H1 (cell line): ENCODE measurements at regions not wholly inside any gene's neighbourhood (a gene's known extent, or its start where the extent isn't known, plus 50 kb on each side); places are given as distances from the start of the nearest gene placed in this dataset.

Experiments
- CTCF ChIA-PET: fragments of 300-600 bp; sonication (Branson Sonifier 250); formaldehyde crosslinking; loops from one replicate; lab custom pipeline; 2021; ENCODE audit not compliant: partially characterized antibody; lab: Charles Lee
- POLR2A ChIA-PET: fragments of 300-600 bp; sonication (Branson Sonifier 250); formaldehyde crosslinking; loops from one replicate; lab custom pipeline; 2021; ENCODE audit warnings: inconsistent platforms; ENCODE audit not compliant: partially characterized antibody; lab: Charles Lee
- DNase-seq, 2 experiments: peaks; one replicate each; pipeline versions ENCODE4 v3.0.0 to v3.0.0-alpha.2; 2010 to 2022; ENCODE audit warnings: low spot score in 2 of 2, low read depth in 1 of 2, mixed read lengths in 1 of 2
- FAIRE-seq: peaks from 2 replicates; lab custom pipeline; 2011; peaks lifted over from hg19 to GRCh38; lab: Jason Lieb, UNC
- H2AFZ ChIP-seq: 2 replicates; pipeline ENCODE4 v1.8.1; 2012; ENCODE audit warnings: low read length, inconsistent platforms
- H2AK5ac ChIP-seq: 2 replicates; pipeline ENCODE4 v1.6.1; 2013; ENCODE audit warnings: low read depth, low read length
- H2BK120ac ChIP-seq: replicated peaks from 2 replicates; pipeline ENCODE3; 2013; ENCODE audit warnings: low read depth, low read length, inconsistent platforms
- H2BK12ac ChIP-seq: 2 replicates; pipeline ENCODE4 v1.6.1; 2013; ENCODE audit warnings: low read depth, low read length
- H2BK15ac ChIP-seq: 2 replicates; pipeline ENCODE4 v1.6.1; 2013; ENCODE audit warnings: low read length
- H2BK20ac ChIP-seq: 2 replicates; pipeline ENCODE4 v1.6.1; 2013; ENCODE audit warnings: low read length
- H2BK5ac ChIP-seq: 2 replicates; pipeline ENCODE4 v1.6.1; 2013; ENCODE audit warnings: low read depth, low read length
- H3K14ac ChIP-seq: 2 replicates; pipeline ENCODE4 v1.6.1; 2013; ENCODE audit warnings: inconsistent platforms; ENCODE audit not compliant: insufficient read length
- H3K18ac ChIP-seq: 2 replicates; pipeline ENCODE4 v1.6.1; 2013; ENCODE audit warnings: low read length; ENCODE audit errors: extremely low read depth
- H3K23ac ChIP-seq: 2 replicates; pipeline ENCODE4 v1.6.1; 2013; ENCODE audit warnings: inconsistent platforms; ENCODE audit not compliant: insufficient read length
- H3K23me2 ChIP-seq: 2 replicates; pipeline ENCODE4 v1.6.1; 2013; ENCODE audit warnings: low read depth, low read length
- H3K27ac ChIP-seq: 2 replicates; pipeline ENCODE4 v1.6.1; 2011; ENCODE audit warnings: low read depth, low read length, inconsistent platforms
- H3K27me3 ChIP-seq, 4 experiments: replicated peaks in 1 of 4; 1 replicate in 1 of 4; 2 replicates in 3 of 4; pipeline versions ENCODE4 v1.6.1 to v1.8.1; 2011 to 2013; ENCODE audit warnings: low read length in 3 of 4, mild to moderate bottlenecking in 3 of 4, inconsistent platforms in 2 of 4, mixed read lengths in 2 of 4, moderate library complexity in 1 of 4; ENCODE audit not compliant: control insufficient read depth in 3 of 4, insufficient read depth in 3 of 4; ENCODE audit errors: extremely low read depth in 1 of 4
- H3K36me3 ChIP-seq, 4 experiments: 2 replicates each; pipeline versions ENCODE4 v1.6.1 to v1.8.1; 2011 to 2013; ENCODE audit warnings: mild to moderate bottlenecking in 4 of 4, low read length in 3 of 4, moderate library complexity in 2 of 4, control low read depth in 1 of 4, inconsistent platforms in 1 of 4; ENCODE audit not compliant: insufficient read depth in 4 of 4, control insufficient read depth in 2 of 4
- H3K4ac ChIP-seq: replicated peaks from 2 replicates; pipeline ENCODE3; 2013; ENCODE audit warnings: low read length, low read depth, mixed read lengths, inconsistent platforms; ENCODE audit not compliant: insufficient read length
- H3K4me1 ChIP-seq, 4 experiments: replicated peaks in 1 of 4; 1 replicate in 1 of 4; 2 replicates in 3 of 4; pipeline versions ENCODE4 v1.6.1 to v1.8.1; 2011 to 2013; ENCODE audit warnings: low read length in 3 of 4, inconsistent platforms in 2 of 4, mixed read lengths in 1 of 4; ENCODE audit not compliant: insufficient read depth in 4 of 4, control insufficient read depth in 3 of 4
- H3K4me2 ChIP-seq, 2 experiments: 2 replicates each; pipeline versions ENCODE4 v1.6.1 to v1.8.1; 2011 to 2013; ENCODE audit warnings: low read depth in 2 of 2, low read length in 2 of 2, control low read depth in 1 of 2, inconsistent platforms in 1 of 2, mild to moderate bottlenecking in 1 of 2; ENCODE audit not compliant: insufficient read depth in 1 of 2
- H3K4me3 ChIP-seq, 4 experiments: fragments of 200-600, 300-600 bp in 1 of 4; sonication (generic), shearing (Covaris generic), sonication (Bioruptor Twin) in 1 of 4; 2 replicates each; pipeline versions ENCODE4 v1.5.1 to v1.8.1; 2011 to 2016; ENCODE audit warnings: low read length in 4 of 4, low read depth in 3 of 4, control low read depth in 2 of 4, inconsistent platforms in 2 of 4, mild to moderate bottlenecking in 2 of 4, mixed read lengths in 1 of 4, moderate library complexity in 1 of 4; ENCODE audit not compliant: insufficient read depth in 2 of 4; ENCODE audit errors: extremely low read depth in 1 of 4
- H3K56ac ChIP-seq: replicated peaks from 2 replicates; pipeline ENCODE3; 2013; ENCODE audit warnings: low read depth, mild to moderate bottlenecking, mixed read lengths, low read length, inconsistent platforms; ENCODE audit not compliant: insufficient read length
- H3K79me1 ChIP-seq: 2 replicates; pipeline ENCODE4 v1.6.1; 2013; ENCODE audit warnings: low read depth, low read length, control low read depth
- H3K79me2 ChIP-seq, 2 experiments: 2 replicates each; pipeline versions ENCODE4 v1.6.1 to v1.8.1; 2012 to 2013; ENCODE audit warnings: low read length in 2 of 2, mild to moderate bottlenecking in 2 of 2, inconsistent platforms in 1 of 2; ENCODE audit not compliant: insufficient read depth in 2 of 2, control insufficient read depth in 1 of 2
- H3K9ac ChIP-seq, 4 experiments: replicated peaks in 1 of 4; 1 replicate in 1 of 4; 2 replicates in 3 of 4; pipeline versions ENCODE4 v1.6.1 to v1.8.1; 2011 to 2013; ENCODE audit warnings: low read depth in 3 of 4, low read length in 3 of 4, control low read depth in 2 of 4, mild to moderate bottlenecking in 2 of 4, moderate library complexity in 2 of 4, inconsistent platforms in 1 of 4; ENCODE audit errors: extremely low read depth in 1 of 4
- H3K9me3 ChIP-seq, 2 experiments: 2 replicates each; pipeline versions ENCODE4 v1.6.1 to v1.8.1; 2012 to 2013; ENCODE audit warnings: mild to moderate bottlenecking in 2 of 2, moderate library complexity in 2 of 2, control low read depth in 1 of 2, inconsistent platforms in 1 of 2, low read depth in 1 of 2, low read length in 1 of 2, mixed read lengths in 1 of 2; ENCODE audit not compliant: insufficient read depth in 2 of 2
- H4K20me1 ChIP-seq, 2 experiments: replicated peaks in 1 of 2; 2 replicates each; pipeline versions ENCODE3 to v1.8.1; 2011 to 2013; ENCODE audit warnings: inconsistent platforms in 2 of 2, low read length in 2 of 2, mild to moderate bottlenecking in 1 of 2; ENCODE audit not compliant: insufficient read depth in 2 of 2, control insufficient read depth in 1 of 2
- H4K5ac ChIP-seq: 2 replicates; pipeline ENCODE4 v1.6.1; 2013; ENCODE audit warnings: low read length, low read depth, mixed read lengths, inconsistent platforms; ENCODE audit not compliant: insufficient read length
- H4K8ac ChIP-seq: 2 replicates; pipeline ENCODE4 v1.8.0; 2013; ENCODE audit warnings: mild to moderate bottlenecking, moderate library complexity, low read length, inconsistent platforms; ENCODE audit not compliant: insufficient read depth; ENCODE audit errors: extremely low read depth
- H4K91ac ChIP-seq: replicated peaks from 2 replicates; pipeline ENCODE3; 2013; ENCODE audit warnings: low read length, mixed read lengths, inconsistent platforms; ENCODE audit not compliant: insufficient read length
- ASH2L ChIP-seq: fragments of 200-600, 300-600 bp; sonication (generic); IDR thresholded peaks from one replicate; pipeline ENCODE4 v1.7.1; 2017; ENCODE audit warnings: low read length
- ATF2 ChIP-seq: IDR thresholded peaks from 2 replicates; pipeline ENCODE4 v1.6.1; 2012; ENCODE audit warnings: low read length, inconsistent platforms
- CREB1 ChIP-seq: IDR thresholded peaks from 2 replicates; pipeline ENCODE4 v1.6.1; 2012; ENCODE audit warnings: inconsistent platforms
- CTBP2 ChIP-seq: IDR thresholded peaks from 2 replicates; pipeline ENCODE4 v1.7.0; 2011; ENCODE audit warnings: borderline replicate concordance, mild to moderate bottlenecking, moderate library complexity, mixed read lengths, low read length; ENCODE audit not compliant: insufficient read depth, insufficient read length
- GTF2F1 ChIP-seq: IDR thresholded peaks from 2 replicates; pipeline ENCODE4 v1.6.1; 2012; ENCODE audit warnings: low read depth, low read length, improper control_type of control experiment, borderline replicate concordance
- KDM1A ChIP-seq: fragments of 200-600, 300-600 bp; sonication (generic); IDR thresholded peaks from 2 replicates; pipeline ENCODE4 v1.7.1; 2016; ENCODE audit warnings: mild to moderate bottlenecking, low read length, borderline replicate concordance
- KDM4A ChIP-seq: IDR thresholded peaks from one replicate; pipeline ENCODE4 v1.7.1; 2012; ENCODE audit warnings: low read depth, mild to moderate bottlenecking, moderate library complexity, low read length, inconsistent platforms; ENCODE audit not compliant: severe bottlenecking
- NANOG ChIP-seq: IDR thresholded peaks from 2 replicates; pipeline ENCODE4 v1.6.1; 2011; ENCODE audit warnings: low read length, low read depth, mild to moderate bottlenecking, inconsistent platforms; ENCODE audit not compliant: insufficient read depth, poor library complexity, severe bottlenecking
- POLR2AphosphoS5 ChIP-seq: IDR thresholded peaks from 2 replicates; pipeline ENCODE4 v1.6.1; 2011; ENCODE audit warnings: low read depth, low read length
- POU5F1 ChIP-seq: IDR thresholded peaks from 2 replicates; pipeline ENCODE4 v1.6.1; 2011; ENCODE audit warnings: low read depth, mild to moderate bottlenecking, low read length, moderate library complexity
- SIX5 ChIP-seq: IDR thresholded peaks from 2 replicates; pipeline ENCODE4 v1.6.1; 2011; ENCODE audit warnings: mild to moderate bottlenecking, low read depth, low read length
- SUZ12 ChIP-seq: fragments of 200-600 bp; sonication (generic); IDR thresholded peaks from 2 replicates; pipeline ENCODE4 v1.6.1; 2012; ENCODE audit warnings: mild to moderate bottlenecking, inconsistent platforms, low read length, moderate library complexity, mixed read lengths
- TBP ChIP-seq: IDR thresholded peaks from 2 replicates; pipeline ENCODE4 v1.6.1; 2011; ENCODE audit warnings: low read depth, low read length, improper control_type of control experiment
- YY1 ChIP-seq: IDR thresholded peaks from 2 replicates; pipeline ENCODE4 v1.6.1; 2011; ENCODE audit warnings: low read depth, mild to moderate bottlenecking, low read length
- WGBS, 2 experiments: shearing (Covaris generic) in 1 of 2; methylation state at CpG; one replicate each; pipeline versions ENCODE4 v1.1.6 to v1.1.7; 2013 to 2015; ENCODE audit warnings: low lambda C conversion rate in 2 of 2, mixed read lengths in 2 of 2, inconsistent platforms in 1 of 2, low coverage in 1 of 2, missing lambda C conversion rate in 1 of 2; ENCODE audit not compliant: insufficient replicate concordance in 2 of 2, insufficient coverage in 1 of 2, insufficient read length in 1 of 2; ENCODE audit errors: extremely low coverage in 1 of 2, missing lambda C conversion rate in 1 of 2; 5-methylcytosine and 5-hydroxymethylcytosine counted together

- H3K27ac ChIP-seq: no peak overlapping the region
- H4K5ac ChIP-seq: no peak overlapping the region
- no peaks in the 10 kb centered on the region for H4K20me1 ChIP-seq
- no peaks in the 10 kb centered on the region for H3K27me3 ChIP-seq
- POLR2A ChIA-PET: no interaction called here
- 83% methylated on average over 1 of the region's 1 CpG; no CpG with 5 or more reads in 1 of the 2 experiments for WGBS, 2 experiments
- no peak overlapping the region for H2AK5ac ChIP-seq
- no peak overlapping the region for H3K23ac ChIP-seq
- H3K4me3 ChIP-seq: no peak overlapping the region
- FAIRE-seq (no peak), DNase-seq (no peak)
- no peak overlapping the region for H3K14ac ChIP-seq
- H3K4me2 ChIP-seq: no peak overlapping the region
- H2BK12ac ChIP-seq: no peak overlapping the region
- H3K56ac ChIP-seq: no peak overlapping the region
- no peak overlapping the region for H4K91ac ChIP-seq
- no peaks in the 10 kb centered on the region for H3K4me1 ChIP-seq
- no peak overlapping the region for H3K18ac ChIP-seq
- H2BK15ac ChIP-seq: no peak overlapping the region
- H3K79me2 ChIP-seq: no peaks in the 10 kb centered on the region
- no peaks in the 10 kb centered on the region for H3K23me2 ChIP-seq
- H2BK5ac ChIP-seq: no peak overlapping the region
- no peaks in the 10 kb centered on the region for H3K79me1 ChIP-seq
- no peak overlapping the region for H3K9ac ChIP-seq
- H2AFZ ChIP-seq: no peak overlapping the region
- H3K36me3 ChIP-seq: no peaks in the 10 kb centered on the region
- no peak overlapping the region for H3K4ac ChIP-seq
- H3K9me3 ChIP-seq: no peaks in the 10 kb centered on the region
- H2BK20ac ChIP-seq: no peak overlapping the region
- H2BK120ac ChIP-seq: no peak overlapping the region
- H4K8ac ChIP-seq: no peak overlapping the region
- CTCF ChIA-PET: no interaction called here
- TF ChIP-seq KDM4A: no peak
- no peak for TF ChIP-seq KDM1A
- TF ChIP-seq TBP: no peak
- no peak for TF ChIP-seq GTF2F1
- no peak for TF ChIP-seq CREB1
- TF ChIP-seq YY1: no peak
- no peak for TF ChIP-seq SUZ12
- TF ChIP-seq POLR2AphosphoS5: no peak
- no peak for TF ChIP-seq SIX5
- no peak for TF ChIP-seq NANOG
- no peak for TF ChIP-seq ATF2
- no peak for TF ChIP-seq POU5F1
- no peak for TF ChIP-seq CTBP2
- TF ChIP-seq ASH2L: no peak
Measured at GRCh38 chrX:125641405-125641804, 321.7 kb downstream of the TEX13C start.
